ENCODE measurements at regions not wholly inside any gene's neighbourhood (a gene's known extent, or its start where the extent isn't known, plus 50 kb on each side); places are given as distances from the start of the nearest gene placed in this dataset.

DNA sequence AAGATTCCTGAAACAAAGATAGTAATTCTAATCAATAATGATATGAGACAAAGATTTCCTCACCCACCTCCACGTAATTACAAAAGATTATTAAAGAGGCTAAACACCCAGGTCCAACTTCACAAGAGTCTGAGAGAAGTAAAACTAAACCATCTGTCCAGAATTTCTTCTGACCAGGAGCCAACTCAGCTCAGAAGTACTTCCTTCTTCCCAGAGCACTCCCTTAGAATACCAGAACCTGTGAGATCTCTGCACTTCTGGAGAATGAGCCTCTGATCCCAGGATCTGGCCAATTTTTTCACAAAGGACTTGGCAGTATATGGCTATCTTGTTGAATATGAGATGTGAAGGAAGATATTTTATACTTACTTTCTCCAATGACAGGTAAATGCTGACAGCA is 120.6 kb upstream of the PALMD start:
- TF ChIP-seq POLR2A (IDR thresholded peaks at IDR 0.05) (no peak), EP300 (IDR thresholded peaks at IDR 0.05) (no peak), POLR2AphosphoS5 (IDR thresholded peaks at IDR 0.05) (no peak)
- TF ChIP-seq, protein P1, sequence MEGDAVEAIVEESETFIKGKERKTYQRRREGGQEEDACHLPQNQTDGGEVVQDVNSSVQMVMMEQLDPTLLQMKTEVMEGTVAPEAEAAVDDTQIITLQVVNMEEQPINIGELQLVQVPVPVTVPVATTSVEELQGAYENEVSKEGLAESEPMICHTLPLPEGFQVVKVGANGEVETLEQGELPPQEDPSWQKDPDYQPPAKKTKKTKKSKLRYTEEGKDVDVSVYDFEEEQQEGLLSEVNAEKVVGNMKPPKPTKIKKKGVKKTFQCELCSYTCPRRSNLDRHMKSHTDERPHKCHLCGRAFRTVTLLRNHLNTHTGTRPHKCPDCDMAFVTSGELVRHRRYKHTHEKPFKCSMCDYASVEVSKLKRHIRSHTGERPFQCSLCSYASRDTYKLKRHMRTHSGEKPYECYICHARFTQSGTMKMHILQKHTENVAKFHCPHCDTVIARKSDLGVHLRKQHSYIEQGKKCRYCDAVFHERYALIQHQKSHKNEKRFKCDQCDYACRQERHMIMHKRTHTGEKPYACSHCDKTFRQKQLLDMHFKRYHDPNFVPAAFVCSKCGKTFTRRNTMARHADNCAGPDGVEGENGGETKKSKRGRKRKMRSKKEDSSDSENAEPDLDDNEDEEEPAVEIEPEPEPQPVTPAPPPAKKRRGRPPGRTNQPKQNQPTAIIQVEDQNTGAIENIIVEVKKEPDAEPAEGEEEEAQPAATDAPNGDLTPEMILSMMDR (IDR thresholded peaks at IDR 0.05), result no peak

Data from suprapubic skin (tissue), 4 donors.